IMR-90 (cell line): ENCODE measurements at regions not wholly inside any gene's neighbourhood (a gene's known extent, or its start where the extent isn't known, plus 50 kb on each side); places are given as distances from the start of the nearest gene placed in this dataset.

ENCODE experiments used
- ATAC-seq: fragments of 200-7000 bp; cut with Tn5 transposase; 2 replicates; pipeline ENCODE4 v1.9.1; 2020; ENCODE audit warnings: low read depth, mild to moderate bottlenecking, moderate library complexity
- BruUV-seq: library from RNA; stranded (reverse); fragments of 400-500 nt; replicated peaks from 2 replicates; lab custom pipeline; 2021; lab: Mats Ljungman, UMichigan
- CTCF ChIA-PET: fragments of 300-600 bp; formaldehyde crosslinking; extraction: SDS; loops from one replicate; lab custom pipeline; 2021; ENCODE audit warnings: antibody characterized with exemption; lab: Yijun Ruan, JAX
- POLR2A ChIA-PET: fragments of 300-600 bp; sonication (Branson Sonifier 250); formaldehyde crosslinking; loops from one replicate; lab custom pipeline; 2022; ENCODE audit warnings: antibody characterized with exemption; ENCODE audit not compliant: unreplicated experiment; lab: Charles Lee
- DNase-seq: peaks from one replicate; pipeline ENCODE4 v3.0.0; 2013
- H2AFZ ChIP-seq: replicated peaks from 2 replicates; pipeline ENCODE3; 2013; ENCODE audit warnings: low read length, mild to moderate bottlenecking; ENCODE audit not compliant: poor library complexity
- H2AK5ac ChIP-seq: 2 replicates; pipeline ENCODE4 v1.6.1; 2013; ENCODE audit warnings: low read depth, low read length, inconsistent platforms
- H2AK9ac ChIP-seq: replicated peaks from 2 replicates; pipeline ENCODE3; 2013; ENCODE audit warnings: mild to moderate bottlenecking, low read depth, low read length, moderate library complexity; ENCODE audit not compliant: poor library complexity
- H2BK120ac ChIP-seq: 2 replicates; pipeline ENCODE4 v1.6.1; 2013; ENCODE audit warnings: low read depth, low read length, inconsistent platforms
- H2BK15ac ChIP-seq: 3 replicates; pipeline ENCODE4 v1.6.1; 2013; ENCODE audit warnings: low read depth, low read length, inconsistent platforms
- H2BK20ac ChIP-seq: 2 replicates; pipeline ENCODE4 v1.6.1; 2013; ENCODE audit warnings: low read depth, mild to moderate bottlenecking, inconsistent platforms, low read length, moderate library complexity
- H2BK5ac ChIP-seq: 2 replicates; pipeline ENCODE4 v1.6.1; 2013; ENCODE audit warnings: mild to moderate bottlenecking, low read depth, low read length, inconsistent platforms; ENCODE audit not compliant: poor library complexity, severe bottlenecking
- H3K14ac ChIP-seq: replicated peaks from 2 replicates; pipeline ENCODE4 v1.6.1; 2013; ENCODE audit warnings: low read depth, low read length, inconsistent platforms
- H3K18ac ChIP-seq: 2 replicates; pipeline ENCODE4 v1.6.1; 2013; ENCODE audit warnings: low read depth, low read length, control low read depth
- H3K23ac ChIP-seq: 2 replicates; pipeline ENCODE4 v1.6.1; 2013; ENCODE audit warnings: low read depth, low read length, inconsistent platforms
- H3K27ac ChIP-seq: 2 replicates; pipeline ENCODE4 v1.5.1; 2013; ENCODE audit warnings: mild to moderate bottlenecking, control low read depth, low read length; ENCODE audit not compliant: insufficient read depth
- H3K27me3 ChIP-seq: 2 replicates; pipeline ENCODE4 v1.6.1; 2013; ENCODE audit warnings: low read length; ENCODE audit not compliant: control insufficient read depth, insufficient read depth
- H3K36me3 ChIP-seq: 2 replicates; pipeline ENCODE4 v1.6.1; 2013; ENCODE audit warnings: low read length, mixed read lengths; ENCODE audit not compliant: control insufficient read depth, insufficient read depth
- H3K4ac ChIP-seq: 2 replicates; pipeline ENCODE4 v1.6.1; 2013; ENCODE audit warnings: low read depth, low read length, inconsistent platforms
- H3K4me1 ChIP-seq: 2 replicates; pipeline ENCODE4 v1.6.1; 2013; ENCODE audit warnings: low read length, mixed read lengths; ENCODE audit not compliant: control insufficient read depth, insufficient read depth
- H3K4me2 ChIP-seq: 2 replicates; pipeline ENCODE4 v1.6.1; 2013; ENCODE audit warnings: low read depth, mild to moderate bottlenecking, control low read depth, low read length, moderate library complexity
- H3K4me3 ChIP-seq: 2 replicates; pipeline ENCODE4 v1.5.1; 2013; ENCODE audit warnings: low read depth, mild to moderate bottlenecking, control low read depth, low read length, moderate library complexity; ENCODE audit not compliant: insufficient read depth
- H3K56ac ChIP-seq: 2 replicates; pipeline ENCODE4 v1.6.1; 2013; ENCODE audit warnings: low read length, inconsistent platforms; ENCODE audit not compliant: insufficient read depth; ENCODE audit errors: extremely low read depth
- H3K79me1 ChIP-seq, 2 experiments: 2 replicates each; pipeline ENCODE4 v1.6.1; 2013; ENCODE audit warnings: low read length in 2 of 2, inconsistent platforms in 1 of 2, low read depth in 1 of 2
- H3K9ac ChIP-seq: 2 replicates; pipeline ENCODE4 v1.6.1; 2013; ENCODE audit warnings: low read depth, low read length, control low read depth
- H3K9me1 ChIP-seq: 2 replicates; pipeline ENCODE4 v1.6.1; 2013; ENCODE audit warnings: low read length, inconsistent platforms; ENCODE audit not compliant: insufficient read depth
- H3K9me3 ChIP-seq: 2 replicates; pipeline ENCODE4 v1.6.1; 2013; ENCODE audit warnings: low read length; ENCODE audit not compliant: control insufficient read depth, insufficient read depth
- H4K20me1 ChIP-seq: 2 replicates; pipeline ENCODE4 v1.6.1; 2013; ENCODE audit warnings: low read length, inconsistent platforms; ENCODE audit not compliant: insufficient read depth
- H4K5ac ChIP-seq: 2 replicates; pipeline ENCODE4 v1.6.1; 2013; ENCODE audit warnings: mild to moderate bottlenecking, low read depth, low read length, control low read depth
- H4K8ac ChIP-seq, 2 experiments: 2 replicates each; pipeline ENCODE4 v1.6.1; 2013; ENCODE audit warnings: low read depth in 2 of 2, low read length in 2 of 2, control low read depth in 1 of 2, inconsistent platforms in 1 of 2
- H4K91ac ChIP-seq: 2 replicates; pipeline ENCODE4 v1.6.1; 2013; ENCODE audit warnings: low read depth, low read length, inconsistent platforms; ENCODE audit not compliant: insufficient read depth
- BHLHE40 ChIP-seq: fragments of 150-350 bp; IDR thresholded peaks from 2 replicates; pipeline ENCODE4 v1.6.1; 2016; ENCODE audit warnings: mild to moderate bottlenecking, low read depth, low read length
- MAFK ChIP-seq: IDR thresholded peaks from 2 replicates; pipeline ENCODE4 v1.6.1; 2012; ENCODE audit warnings: low read depth, low read length, improper control_type of control experiment
- RAD21 ChIP-seq: IDR thresholded peaks from 2 replicates; pipeline ENCODE4 v1.6.1; 2012; ENCODE audit warnings: low read length, improper control_type of control experiment
- RCOR1 ChIP-seq: IDR thresholded peaks from 2 replicates; pipeline ENCODE4 v1.6.1; 2012; ENCODE audit warnings: mild to moderate bottlenecking, low read length, improper control_type of control experiment; ENCODE audit not compliant: insufficient replicate concordance
- RFX5 ChIP-seq: IDR thresholded peaks from 2 replicates; pipeline ENCODE4 v1.8.0; 2012; ENCODE audit warnings: low read depth, mild to moderate bottlenecking, low read length, moderate library complexity
- USF2 ChIP-seq: fragments of 150-350 bp; IDR thresholded peaks from 2 replicates; pipeline ENCODE4 v1.6.1; 2017; ENCODE audit warnings: mild to moderate bottlenecking, antibody characterized with exemption, low read length, low read depth
- WGBS, 2 experiments: methylation state at CpG; one replicate each; pipeline versions ENCODE4 v1.1.5 to v1.1.7; 2013; ENCODE audit warnings: missing lambda C conversion rate in 2 of 2; ENCODE audit not compliant: insufficient read length in 1 of 2; ENCODE audit errors: extremely low coverage in 2 of 2; 5-methylcytosine and 5-hydroxymethylcytosine counted together
- dilution Hi-C: fragments of 300-500 bp; cut with HindIII; formaldehyde crosslinking; loops from one replicate; pipeline ENCODE4 v1.14.3; 2018; ENCODE audit warnings: low sequenced_read_pairs; ENCODE audit not compliant: unreplicated experiment
- in situ Hi-C: fragments of 300-500 bp; cut with MboI; formaldehyde crosslinking; loops from 3 replicates; pipeline ENCODE4 v1.14.3; 2019; ENCODE audit warnings: low sequenced_read_pairs, inconsistent platforms, mixed read lengths
- intact Hi-C: fragments of 100-400 bp; cut with micrococcal nuclease; formaldehyde crosslinking; loops from 2 replicates; pipeline ENCODE4 v1.10.0; 2022

GRCh38 chr13:107531816-107532215 lies 683.5 kb downstream of the LIG4 start:
- H3K79me1 ChIP-seq, result peaks cover 25 to 41% of the 10 kb centered on the region in 2 experiments
- no peak overlapping the region for H2BK5ac ChIP-seq
- no peaks in the 10 kb centered on the region; the same call in 1 of the 2 replicates for H3K9me1 ChIP-seq
- peaks cover 12% of the 10 kb centered on the region; the same call in 1 of the 2 replicates for H4K20me1 ChIP-seq
- WGBS, 2 experiments, result no CpG with 5 or more reads among the region's 2 CpGs
- ATAC-seq (no peak), DNase-seq (no peak)
- H3K27me3 ChIP-seq, result no peaks in the 10 kb centered on the region
- H3K18ac ChIP-seq, result no peak overlapping the region
- H4K91ac ChIP-seq, result no peak overlapping the region
- ChIA-PET POLR2A (no interaction called here), CTCF (no interaction called here)
- H4K5ac ChIP-seq, result no peak overlapping the region
- no peak overlapping the region for H3K14ac ChIP-seq
- dilution Hi-C loops, result no loop called here
- no peak overlapping the region for H2AFZ ChIP-seq
- intact Hi-C loops, result no loop called here
- H2BK120ac ChIP-seq, result no peak overlapping the region
- no peak for TF ChIP-seq RFX5
- no peak for TF ChIP-seq MAFK
- TF ChIP-seq USF2, result no peak
- TF ChIP-seq RCOR1, result no peak
- TF ChIP-seq BHLHE40, result no peak
- no peak for TF ChIP-seq RAD21
- H2AK9ac ChIP-seq, result no peak overlapping the region
- no peak overlapping the region for H2BK15ac ChIP-seq
- H3K23ac ChIP-seq, result peak overlapping the region; percentile 55; the same call in 1 of the 2 replicates
- H3K4ac ChIP-seq, result no peak overlapping the region
- no peak overlapping the region for H3K9ac ChIP-seq
- H3K56ac ChIP-seq, result no peak overlapping the region
- no peak overlapping the region for H2AK5ac ChIP-seq
- H3K4me1 ChIP-seq, result peaks cover 2% of the 10 kb centered on the region
- no peaks in the 10 kb centered on the region for H3K9me3 ChIP-seq
- in situ Hi-C loops, result no loop called here
- no peak overlapping the region for H3K4me3 ChIP-seq
- no peaks in the 10 kb centered on the region for H3K36me3 ChIP-seq
- no peak overlapping the region for H4K8ac ChIP-seq
- no TSS peak for BruUV-seq
- no peak overlapping the region for H2BK20ac ChIP-seq
- no peak overlapping the region for H3K4me2 ChIP-seq
- no peak overlapping the region for H3K27ac ChIP-seq
